Activated CD4-positive, alpha-beta T cell treated with anti-CD3 and anti-CD28 coated beads, Interleukin-2, Interleukin-6, amounts not matched to agents 100 ng/mL and 50 ng/mL, durations not matched to agents 16 hours and 8 hours (primary cell): ENCODE measurements at regions not wholly inside any gene's neighbourhood (a gene's known extent, or its start where the extent isn't known, plus 50 kb on each side); places are given as distances from the start of the nearest gene placed in this dataset.

Source experiments
- DNase-seq: peaks from one replicate; pipeline ENCODE4 v3.0.0-alpha.2; 2020

DNA sequence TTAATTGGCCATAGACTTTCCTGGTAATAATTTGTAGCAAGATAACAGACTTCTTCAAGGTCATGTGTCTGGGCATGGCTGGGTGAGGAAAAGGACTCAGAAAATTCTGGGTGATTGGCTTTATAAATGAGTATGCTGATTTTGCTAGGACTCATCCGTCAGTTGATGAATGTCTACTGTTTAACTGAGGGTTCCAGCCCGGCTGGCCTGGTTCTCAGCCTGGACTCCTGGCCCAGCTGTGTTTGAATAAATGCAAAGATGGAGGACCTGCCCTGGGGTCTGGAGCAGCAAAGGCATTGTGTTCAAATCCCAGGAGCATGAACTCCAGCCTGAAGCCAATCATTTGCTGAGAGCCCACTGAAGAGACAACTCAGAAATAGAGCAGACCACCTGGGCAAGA is 323.2 kb downstream of the LRFN2 start:
- no peak for DNase-seq

DNA sequence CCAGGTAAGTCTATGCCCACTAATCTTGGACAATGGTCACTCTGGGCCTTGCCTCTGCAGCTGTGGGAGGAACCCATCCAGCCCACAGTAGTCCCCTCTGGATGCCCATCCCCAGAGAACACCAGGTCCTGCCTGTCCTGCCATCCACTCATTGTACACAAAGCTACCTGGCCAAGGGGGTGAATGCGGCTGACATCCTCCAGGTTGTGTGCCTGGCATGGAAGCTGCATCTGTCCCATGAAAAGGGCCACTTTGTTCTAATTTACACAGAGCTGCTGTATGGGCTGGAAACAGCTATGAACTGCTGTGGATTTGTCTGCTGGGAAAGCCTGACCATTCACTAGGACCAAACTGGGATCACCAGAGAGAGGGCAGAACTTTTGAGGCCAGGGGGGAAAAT is 324.8 kb downstream of the LRFN2 start:
- no peak for DNase-seq

DNA sequence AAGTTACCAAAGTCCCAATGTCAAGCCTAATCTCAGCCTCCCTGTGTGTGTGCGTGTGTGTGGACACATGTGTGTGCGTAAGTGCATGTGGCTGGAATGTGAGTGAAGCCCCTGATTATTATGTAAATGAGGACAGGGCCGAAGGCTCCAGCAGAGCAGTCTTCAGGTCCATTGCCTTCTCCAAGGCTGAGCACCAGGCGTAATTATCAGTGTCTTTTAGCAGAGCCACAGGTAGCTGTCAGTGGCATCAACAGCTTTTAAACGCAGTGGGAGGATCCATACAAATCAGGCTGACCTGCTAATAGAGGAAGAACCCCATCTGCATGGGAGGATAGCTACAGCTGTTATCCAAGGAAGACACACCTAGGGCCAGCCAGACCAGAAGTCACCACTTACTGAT is 324.3 kb upstream of the MOCS1 start:
- DNase-seq = no peak

DNA sequence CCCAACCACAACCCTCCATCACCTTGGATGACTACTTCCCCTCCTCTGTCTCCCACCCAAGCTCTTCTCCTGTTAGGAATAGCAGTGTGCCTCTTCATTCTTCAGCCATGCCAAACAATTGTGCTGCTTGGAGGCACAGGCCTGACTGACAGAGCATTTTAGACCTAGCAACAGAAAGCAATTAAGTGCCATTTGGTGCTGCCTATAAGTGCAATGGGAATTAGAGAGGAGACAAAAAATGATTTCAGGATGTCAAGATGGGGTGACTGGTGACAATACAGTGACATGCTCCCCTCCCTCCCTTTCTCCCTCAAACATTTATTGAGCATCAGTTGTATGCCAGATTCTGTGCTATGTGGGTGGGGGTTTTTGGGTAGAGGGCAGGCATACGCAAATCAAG is 322.6 kb upstream of the MOCS1 start:
- DNase-seq = no peak

DNA sequence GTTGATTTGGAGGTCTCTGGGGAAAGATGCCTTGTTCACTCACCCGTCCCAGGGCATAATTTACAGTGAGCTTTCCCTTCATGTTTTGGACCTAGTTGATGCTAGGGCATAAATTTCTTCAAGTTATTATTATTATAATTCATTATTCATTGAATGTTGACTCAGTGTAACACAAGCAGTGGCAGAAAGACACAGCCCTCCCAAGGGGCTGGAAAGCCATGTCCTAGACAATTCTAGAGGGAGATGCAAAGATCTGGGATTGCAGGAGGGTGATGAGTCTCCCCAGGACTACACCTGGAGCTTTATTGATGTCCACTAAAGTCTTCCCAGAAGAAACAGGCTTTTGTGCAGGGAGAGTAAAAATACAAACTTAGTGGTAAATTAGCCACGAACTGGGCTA is 322.0 kb upstream of the MOCS1 start:
- DNase-seq = no peak

DNA sequence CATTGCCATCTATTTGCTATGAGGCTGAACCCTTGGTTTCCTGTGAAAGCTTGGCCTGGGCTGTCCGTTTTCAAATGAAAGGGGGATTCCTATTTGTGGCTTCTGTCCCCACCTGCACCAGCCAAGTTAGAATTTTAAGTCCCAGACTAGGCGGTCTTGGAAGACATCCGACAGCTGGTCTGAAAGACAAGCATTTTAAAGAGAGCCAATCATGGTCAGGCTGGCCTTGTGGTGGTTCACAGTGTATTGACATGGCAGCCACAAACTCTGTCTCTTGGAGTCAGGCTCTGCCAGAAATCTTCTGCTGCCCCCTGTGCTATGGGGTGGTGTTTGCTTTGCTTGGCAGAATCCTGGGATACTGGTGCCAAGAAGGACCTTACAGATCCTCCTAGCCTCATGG is 319.2 kb upstream of the MOCS1 start:
- DNase-seq = no peak

DNA sequence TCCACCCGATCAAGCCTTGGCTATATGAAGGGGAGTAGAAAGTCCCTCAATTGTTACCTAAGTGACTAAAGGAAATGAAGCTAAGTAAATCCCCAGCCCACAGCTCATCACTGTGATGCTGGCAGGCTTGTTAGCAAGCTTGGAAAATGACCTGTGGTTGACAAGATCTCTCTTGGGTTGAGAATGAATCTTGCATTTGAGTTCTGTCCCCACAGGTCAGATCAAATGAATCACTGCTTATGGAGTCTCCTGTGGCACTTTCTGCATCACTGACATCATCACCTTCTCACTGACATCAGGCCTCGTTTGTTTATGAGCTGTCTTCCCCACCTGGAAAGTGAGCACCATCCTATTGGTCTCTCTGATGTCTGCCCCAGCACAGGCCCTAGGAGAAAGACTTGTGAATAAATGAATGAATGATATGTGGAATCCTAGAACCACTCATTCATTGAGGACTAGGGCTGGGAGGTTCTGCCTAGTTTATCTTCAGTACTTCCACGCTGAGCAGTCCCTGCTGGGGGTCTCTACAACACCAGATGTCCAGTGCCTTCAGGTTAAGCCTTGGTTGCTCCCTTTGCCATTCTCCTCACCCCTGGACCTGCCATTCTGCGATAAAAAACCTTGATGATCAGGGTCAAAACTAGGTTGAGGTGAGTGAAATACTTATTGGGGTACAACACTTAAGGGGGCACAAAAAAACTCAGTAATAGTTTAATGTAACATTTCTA is 318.4 kb upstream of the MOCS1 start:
- DNase-seq = no peak

DNA sequence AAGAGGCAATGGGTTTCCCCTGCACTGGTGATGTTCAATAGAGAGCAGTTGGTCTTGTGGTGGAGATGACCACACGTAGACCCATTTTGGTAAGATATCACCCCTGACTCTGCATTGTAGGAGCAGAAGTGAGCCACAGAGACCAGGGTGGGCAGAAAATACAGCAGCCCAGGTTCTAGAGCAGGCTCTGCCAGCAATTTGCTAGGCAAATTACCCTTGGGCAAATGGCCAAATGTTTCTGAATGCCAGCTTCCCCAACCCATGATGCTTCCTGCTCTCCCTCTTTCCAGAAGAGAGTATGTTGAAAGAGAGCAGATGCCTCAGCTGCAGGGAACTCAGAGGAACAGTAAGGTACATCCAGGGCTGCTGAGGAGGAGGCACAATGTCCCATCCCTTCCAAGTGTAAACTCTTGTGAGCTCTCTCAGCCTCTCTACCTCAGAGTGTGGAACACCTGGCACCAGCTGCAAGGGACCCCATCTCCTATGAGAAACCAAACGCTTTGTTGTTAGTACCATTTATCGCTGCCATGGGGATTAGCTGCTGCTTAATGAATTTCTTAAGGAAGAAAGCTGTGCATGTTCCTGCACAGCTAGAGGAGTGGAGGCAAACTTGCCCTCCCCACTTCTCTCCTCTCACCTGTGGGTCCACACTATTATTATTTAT is 317.5 kb upstream of the MOCS1 start:
- no peak for DNase-seq

DNA sequence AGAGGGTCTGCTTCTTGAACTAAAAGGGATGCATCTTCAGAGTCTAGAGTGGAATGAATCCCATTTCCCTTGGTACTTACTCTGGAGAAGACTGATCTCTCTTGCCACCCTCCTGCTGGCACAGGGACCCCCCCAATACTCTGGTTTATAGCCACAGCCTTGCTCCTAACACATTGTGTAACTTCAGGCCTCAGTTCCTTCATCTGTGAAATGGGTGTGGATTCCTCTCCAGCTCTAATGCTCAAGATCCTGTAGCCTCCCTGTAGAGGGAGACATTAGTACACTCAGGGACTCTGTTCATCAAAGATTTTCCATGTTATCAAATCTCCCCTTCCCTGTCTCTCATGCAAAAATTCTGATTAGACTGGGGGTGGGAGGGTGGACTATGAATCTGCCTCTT is 315.7 kb upstream of the MOCS1 start:
- no peak for DNase-seq

DNA sequence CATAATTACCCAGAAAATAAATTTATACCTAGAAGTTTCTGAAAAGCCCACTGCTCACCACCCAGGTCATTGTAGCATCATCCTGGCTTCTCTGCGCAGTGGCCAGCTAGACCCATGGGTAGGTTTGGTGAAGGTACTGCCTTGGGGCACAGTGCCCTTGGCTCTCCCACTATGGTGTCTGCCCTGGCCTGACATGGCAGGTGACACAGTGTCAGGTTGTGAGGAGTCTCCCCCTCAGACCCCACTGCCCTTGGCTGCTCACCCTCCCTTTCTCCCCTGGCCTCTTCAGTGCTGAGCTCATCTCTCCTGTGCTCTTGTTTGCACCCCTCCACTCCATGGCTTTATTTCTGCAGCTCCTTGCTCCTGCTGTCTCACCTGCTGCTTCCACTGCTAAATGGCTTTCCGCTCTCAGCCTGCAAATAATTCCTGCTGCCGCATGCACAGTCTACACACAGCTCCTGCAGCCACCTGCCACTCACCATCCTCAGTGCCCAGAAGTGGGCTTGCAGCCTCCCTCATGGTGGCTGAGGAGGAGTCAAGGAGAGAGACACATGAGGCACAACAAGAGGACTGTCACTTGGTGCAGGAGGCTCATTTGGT is 313.4 kb upstream of the MOCS1 start:
- no peak for DNase-seq

DNA sequence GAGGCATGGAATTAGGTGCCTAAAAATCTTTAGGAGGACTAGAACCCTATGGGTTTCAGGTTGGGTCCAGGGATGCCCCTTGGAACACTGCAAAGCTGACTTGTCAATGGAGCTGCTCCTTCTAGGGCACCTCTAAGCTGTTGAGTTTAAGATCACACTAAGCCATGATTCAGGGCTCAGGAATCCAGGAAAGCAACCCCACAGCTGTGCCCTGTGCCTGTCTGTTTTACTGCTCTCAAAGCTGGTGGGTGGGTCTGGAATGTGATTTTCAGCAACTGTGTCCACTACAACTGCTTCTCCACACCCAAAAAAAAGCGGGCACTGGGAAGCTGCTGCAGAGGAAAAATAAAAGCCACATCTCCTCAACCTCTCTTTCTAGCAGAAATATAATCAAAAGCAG is 310.4 kb upstream of the MOCS1 start:
- DNase-seq = no peak

DNA sequence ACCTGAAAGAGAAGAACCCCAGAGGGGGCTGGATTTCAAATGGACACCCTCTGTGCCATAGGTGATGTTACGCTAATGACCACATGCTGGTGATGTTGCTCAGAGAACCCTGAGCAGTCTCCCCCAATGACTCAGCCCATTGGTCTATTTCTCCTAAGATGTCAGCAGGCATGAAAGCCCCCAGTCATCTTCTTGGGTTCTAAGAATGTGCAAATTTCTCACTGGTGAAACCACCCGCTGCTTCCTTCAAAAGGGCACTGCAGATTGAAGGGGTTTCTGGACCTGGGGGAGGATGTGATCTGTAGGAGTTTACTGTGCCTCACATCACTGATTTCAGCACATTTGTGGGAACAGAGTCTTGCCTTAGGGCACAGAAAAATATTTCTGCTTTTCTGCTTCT is 298.4 kb upstream of the MOCS1 start:
- no peak for DNase-seq

DNA sequence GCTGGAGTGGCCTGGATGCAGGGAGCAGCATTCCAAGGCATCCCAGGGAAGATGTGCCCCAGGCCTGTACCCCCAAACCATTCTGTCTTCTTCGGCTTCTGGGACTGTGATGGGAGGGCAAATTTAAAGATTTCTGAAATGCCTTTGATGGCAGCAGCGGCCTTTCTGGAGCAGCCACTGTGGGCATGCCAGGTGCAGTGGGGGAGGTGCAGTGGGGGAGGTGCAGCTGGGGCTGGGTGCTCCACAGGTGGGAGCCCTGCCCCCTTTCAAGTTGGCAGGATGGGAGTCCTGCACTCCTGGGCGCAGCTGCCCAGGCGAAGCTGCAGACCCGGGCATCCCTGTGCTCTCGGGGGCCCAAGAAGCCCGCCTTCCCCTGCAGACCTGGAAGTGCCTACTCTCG is 293.5 kb upstream of the MOCS1 start:
- no peak for DNase-seq

DNA sequence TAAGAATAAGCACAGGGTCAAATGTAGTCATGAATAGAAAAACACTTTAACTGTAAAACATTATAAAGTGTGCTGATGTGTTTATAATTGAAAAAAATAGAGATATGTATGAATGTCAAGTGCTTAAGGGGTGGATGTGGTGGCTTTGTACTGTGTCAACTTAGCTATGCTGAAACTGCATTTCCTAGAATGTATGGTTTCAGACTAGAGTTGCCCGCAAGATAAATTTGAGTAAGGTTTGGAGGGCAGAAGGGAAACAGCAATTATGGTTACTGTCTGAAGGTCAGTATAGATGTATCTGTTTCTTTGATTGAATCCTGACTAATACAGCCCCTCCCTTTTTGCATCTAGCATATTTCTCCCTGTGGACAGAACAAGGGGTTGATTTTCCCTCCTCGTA is 288.1 kb upstream of the MOCS1 start:
- DNase-seq = no peak

DNA sequence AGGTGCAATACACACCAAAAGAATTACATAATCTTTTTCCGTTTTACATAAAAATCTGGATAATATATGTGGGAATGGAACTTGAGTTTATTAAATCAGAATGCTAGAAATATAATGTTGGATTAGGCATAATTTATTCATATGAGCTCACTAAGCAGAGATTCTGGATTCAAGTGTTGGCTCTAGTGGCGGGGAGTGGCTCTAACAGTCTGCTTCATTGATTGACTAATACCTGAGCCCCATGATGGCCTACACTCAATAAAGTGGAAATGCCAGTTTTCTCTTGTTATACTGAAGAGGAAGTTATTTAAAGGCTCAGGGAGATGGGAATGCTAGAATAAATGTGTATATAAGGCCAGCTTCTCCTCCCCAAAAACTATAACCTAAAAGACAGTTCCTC is 285.5 kb upstream of the MOCS1 start:
- no peak for DNase-seq

DNA sequence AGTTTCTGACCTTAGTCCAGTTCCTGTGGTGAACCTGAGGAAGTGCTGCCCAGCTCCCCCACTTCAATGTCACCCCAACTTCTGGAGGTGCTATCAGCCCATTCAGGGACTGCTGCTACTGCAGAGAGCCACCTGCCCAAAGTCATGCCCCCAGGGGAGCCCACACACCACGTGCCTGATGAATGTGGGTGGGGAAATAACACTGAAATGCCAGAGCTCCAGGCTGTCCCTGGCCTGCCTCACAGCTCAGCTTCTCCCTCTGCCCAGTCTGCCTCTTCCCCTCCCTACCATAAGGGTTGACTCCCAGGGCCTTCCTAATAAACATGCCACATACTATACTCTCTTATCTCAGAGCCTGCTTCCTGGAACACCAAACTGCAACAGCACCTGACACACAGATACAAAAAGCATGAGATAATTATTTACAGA is 276.4 kb upstream of the MOCS1 start:
- DNase-seq = no peak

DNA sequence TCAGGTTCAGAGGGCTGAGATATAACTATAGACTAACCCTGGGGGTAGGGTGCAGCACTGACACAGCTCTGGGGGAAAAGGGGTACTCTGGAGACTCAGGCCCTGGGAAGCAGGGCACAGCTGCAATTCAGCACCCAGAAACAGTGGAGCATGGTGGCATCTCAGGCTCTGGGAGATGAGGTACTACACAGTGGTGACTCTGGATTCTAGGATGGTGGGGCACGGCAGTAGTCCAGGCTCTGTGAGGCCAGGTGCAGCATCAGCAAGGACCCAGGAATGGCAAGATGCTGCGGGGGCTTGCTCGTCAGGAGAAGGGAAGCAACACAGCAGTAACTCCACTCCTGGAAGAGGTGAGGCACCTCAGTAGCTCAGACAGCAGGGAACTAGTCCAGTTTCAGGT is 271.5 kb upstream of the MOCS1 start:
- no peak for DNase-seq

DNA sequence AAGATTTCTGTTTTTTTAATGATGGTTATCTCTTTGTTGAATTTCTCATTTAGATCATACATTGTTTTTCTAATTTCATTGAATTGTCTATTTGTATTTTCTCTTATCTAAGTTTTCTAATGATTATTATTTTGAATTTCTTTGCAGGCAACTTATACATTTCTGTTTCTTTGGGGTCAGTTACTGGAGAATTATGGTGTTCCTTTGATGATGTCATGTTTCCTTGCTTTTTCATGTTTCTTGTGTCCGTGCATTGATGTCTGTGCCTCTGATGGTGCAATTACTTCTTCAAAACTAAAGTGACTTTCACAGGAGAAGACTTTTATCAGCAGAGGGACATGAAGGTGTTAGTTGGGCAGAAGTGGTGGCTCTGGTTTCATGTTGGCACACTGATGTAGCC is 270.7 kb upstream of the MOCS1 start:
- no peak for DNase-seq

DNA sequence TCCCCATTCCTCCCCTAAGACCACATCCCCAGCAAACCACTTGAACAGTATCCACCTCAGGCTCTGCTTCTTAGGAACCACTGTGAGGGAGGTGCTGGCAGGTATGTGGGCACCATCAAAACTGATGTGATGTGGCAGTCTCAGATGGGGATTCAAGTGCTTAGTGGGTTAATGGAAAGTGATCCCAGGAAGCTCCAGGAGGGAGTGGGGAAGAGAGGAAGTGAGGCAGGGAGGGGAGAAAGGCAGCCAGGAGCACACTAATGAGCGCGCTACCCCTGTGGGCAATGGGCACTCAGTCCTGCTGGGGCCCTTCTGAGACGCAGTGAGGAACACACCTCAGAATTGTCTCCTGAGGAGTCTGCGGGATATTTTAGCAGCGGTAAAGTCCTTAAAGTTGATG is 263.1 kb upstream of the MOCS1 start:
- no peak for DNase-seq

DNA sequence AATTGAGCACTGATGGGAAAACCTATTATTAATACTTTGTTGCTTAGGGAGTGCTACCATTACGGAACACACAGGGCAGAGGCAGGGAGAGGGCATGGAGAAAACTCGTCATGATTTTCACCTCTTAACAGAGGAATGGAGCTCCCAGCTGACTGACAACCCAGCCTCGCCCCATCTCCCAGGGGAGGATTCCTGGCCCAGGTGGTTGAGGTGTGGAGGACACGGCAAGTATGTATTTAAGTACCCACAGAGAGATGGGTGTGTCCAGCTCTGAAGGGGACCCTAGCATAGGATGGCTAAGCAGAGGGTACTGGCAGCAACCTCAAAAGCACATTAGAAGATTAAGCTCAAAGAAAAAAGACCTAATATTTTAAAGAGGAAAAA is 261.9 kb upstream of the MOCS1 start:
- DNase-seq = no peak

DNA sequence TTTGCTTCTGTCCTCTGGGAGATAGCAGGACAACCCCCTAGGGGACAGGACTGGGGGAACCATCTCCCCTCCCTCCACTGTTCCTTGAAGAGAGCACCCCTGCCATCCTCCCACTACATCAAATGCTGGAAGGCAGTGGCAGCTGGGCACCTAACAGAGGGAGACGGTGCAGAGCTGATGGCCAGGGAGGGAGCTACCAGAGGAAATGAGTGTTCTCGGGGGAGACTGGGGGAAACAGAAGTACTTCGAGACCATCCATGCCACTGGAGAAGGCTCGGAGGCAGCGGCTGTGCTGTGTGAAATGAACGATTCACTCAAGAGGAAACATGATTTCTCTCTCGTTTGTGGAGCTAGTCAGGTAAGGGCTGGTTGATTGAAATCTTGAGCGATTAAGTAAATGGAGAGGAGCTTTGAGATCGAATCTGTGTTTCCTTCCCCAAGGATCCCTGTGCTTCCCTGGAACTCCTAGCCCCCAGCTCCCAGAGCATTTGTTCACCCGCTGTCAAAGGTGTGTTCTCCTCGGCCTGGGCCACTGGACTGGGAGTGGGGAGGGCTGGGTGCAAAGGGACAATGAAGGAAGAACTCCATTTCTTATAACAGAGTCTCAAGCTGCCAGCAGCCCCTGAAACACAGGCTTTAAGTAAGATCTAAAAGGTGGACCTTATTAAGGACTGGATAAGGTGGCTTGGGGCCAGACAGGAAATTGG is 261.3 kb upstream of the MOCS1 start:
- DNase-seq = no peak

DNA sequence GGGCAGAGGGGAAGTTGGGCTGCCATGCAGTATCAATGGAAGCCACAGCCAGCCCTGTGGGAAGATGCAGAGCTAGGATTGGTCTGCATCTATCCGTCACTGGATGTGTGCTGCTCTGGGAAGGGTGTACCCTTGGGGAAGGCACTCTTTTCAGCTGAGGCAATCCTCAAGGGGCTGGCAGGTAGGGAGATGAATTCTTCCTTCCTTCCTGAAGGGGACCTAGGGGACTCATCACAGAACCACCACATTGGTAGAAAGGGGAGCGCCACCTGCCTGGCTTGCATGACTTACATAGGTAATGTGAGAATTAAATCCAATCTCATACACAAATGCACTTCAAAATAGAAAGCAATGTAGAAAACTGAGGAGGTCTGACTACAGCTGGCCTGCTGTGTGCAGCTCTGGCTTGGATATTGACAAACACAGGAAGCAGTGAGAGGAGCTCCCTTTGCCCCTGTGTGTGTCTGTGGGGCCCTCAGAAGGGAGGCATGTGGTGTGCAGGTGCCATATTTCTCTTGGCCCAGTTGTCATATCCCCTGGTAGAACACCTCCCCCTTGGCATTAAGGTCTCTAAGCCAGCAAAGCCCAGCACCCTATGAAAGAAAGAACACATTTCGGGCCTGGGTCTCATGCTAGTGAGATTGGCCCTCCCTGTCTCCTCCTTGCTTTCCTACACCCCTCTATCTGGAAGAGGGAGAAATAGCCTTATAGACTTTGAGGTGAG is 260.3 kb upstream of the MOCS1 start:
- DNase-seq = no peak

DNA sequence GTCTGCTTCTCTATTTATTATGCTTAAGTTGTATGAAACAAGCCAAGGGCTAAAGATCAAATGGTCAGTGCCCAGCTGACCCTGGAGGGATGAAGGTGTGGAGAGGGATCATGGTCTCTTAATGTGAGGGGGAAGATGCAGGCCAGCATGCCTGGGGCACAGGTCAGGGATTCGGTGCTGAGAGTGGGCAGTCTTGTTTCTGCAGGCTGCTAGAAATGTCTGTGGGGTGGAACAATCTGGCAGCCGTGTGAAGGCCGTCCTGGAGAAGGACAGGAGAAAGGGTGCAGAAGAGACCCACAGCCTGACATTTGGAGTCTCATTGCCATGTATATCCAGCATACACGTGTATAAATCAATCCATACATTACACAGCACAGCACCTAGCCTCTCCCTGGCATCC is 258.3 kb upstream of the MOCS1 start:
- no peak for DNase-seq
